BJ (cell line): ENCODE measurements at regions not wholly inside any gene's neighbourhood (a gene's known extent, or its start where the extent isn't known, plus 50 kb on each side); places are given as distances from the start of the nearest gene placed in this dataset.

Source experiments
- CTCF ChIA-PET: fragments of 350-600 bp; formaldehyde crosslinking; extraction: SDS; loops from one replicate; lab custom pipeline; 2021; ENCODE audit warnings: antibody characterized with exemption, inconsistent platforms; lab: Yijun Ruan, JAX
- POLR2A ChIA-PET: fragments of 300-600 bp; sonication (Branson Sonifier 250); formaldehyde crosslinking; extraction: SDS; loops from one replicate; lab custom pipeline; 2021; ENCODE audit warnings: antibody characterized with exemption; lab: Charles Lee
- DNase-seq: peaks from one replicate; pipeline ENCODE4 v3.0.0-alpha.2; 2011; ENCODE audit warnings: low read depth
- H3K27me3 ChIP-seq: 2 replicates; pipeline ENCODE4 v1.6.0; 2011; ENCODE audit warnings: low read length; ENCODE audit not compliant: control insufficient read depth, insufficient read depth
- H3K36me3 ChIP-seq: 2 replicates; pipeline ENCODE4 v1.5.1; 2011; ENCODE audit warnings: low read length; ENCODE audit not compliant: control insufficient read depth, insufficient read depth
- H3K4me3 ChIP-seq: 2 replicates; pipeline ENCODE4 v1.5.1; 2011; ENCODE audit warnings: low read depth, mild to moderate bottlenecking, control low read depth, low read length
- CTCF ChIP-seq: IDR thresholded peaks from 2 replicates; pipeline ENCODE4 v1.5.1; 2011; ENCODE audit warnings: low read depth, mild to moderate bottlenecking, control low read depth, inconsistent platforms, low read length, moderate library complexity; ENCODE audit not compliant: insufficient read depth

GRCh38 chr2:51706220-51706619 is 674.3 kb upstream of the NRXN1 start:
- Histone ChIP-seq H3K36me3 (no peaks in the 10 kb centered on the region), H3K27me3 (no peaks in the 10 kb centered on the region), H3K4me3 (no peak overlapping the region)
- TF ChIP-seq CTCF, result no peak
- ChIA-PET POLR2A (no interaction called here), CTCF (no interaction called here)
- no peak for DNase-seq

- DNase-seq, result no peak
- Histone ChIP-seq H3K27me3 (no peaks in the 10 kb centered on the region), H3K4me3 (no peak overlapping the region), H3K36me3 (no peaks in the 10 kb centered on the region)
- no peak for TF ChIP-seq CTCF
- POLR2A ChIA-PET, result no interaction called here
- CTCF ChIA-PET, result no interaction called here
These were observed 673.5 kb upstream of the NRXN1 start for GRCh38 chr2:51705417-51705816.

- Histone ChIP-seq H3K4me3 (no peak overlapping the region), H3K27me3 (no peaks in the 10 kb centered on the region), H3K36me3 (no peaks in the 10 kb centered on the region)
- ChIA-PET POLR2A (no interaction called here), CTCF (no interaction called here)
- TF ChIP-seq CTCF, result no peak
- no peak for DNase-seq
These were observed 666.1 kb upstream of the NRXN1 start for GRCh38 chr2:51698021-51698420.

- ChIA-PET CTCF (no interaction called here), POLR2A (no interaction called here)
- H3K4me3 ChIP-seq, result no peak overlapping the region
- TF ChIP-seq CTCF, result no peak
- DNase-seq, result no peak
- H3K27me3 ChIP-seq, result no peaks in the 10 kb centered on the region
- H3K36me3 ChIP-seq, result no peaks in the 10 kb centered on the region
These were observed 665.2 kb upstream of the NRXN1 start for GRCh38 chr2:51697095-51697494.

- ChIA-PET CTCF (no interaction called here), POLR2A (no interaction called here)
- no peak for DNase-seq
- H3K36me3 ChIP-seq, result no peaks in the 10 kb centered on the region
- TF ChIP-seq CTCF, result no peak
- no peak overlapping the region for H3K4me3 ChIP-seq
- H3K27me3 ChIP-seq, result no peaks in the 10 kb centered on the region
These were observed 663.6 kb upstream of the NRXN1 start for GRCh38 chr2:51695531-51695930.
